GM21825 (cell line): ENCODE measurements at regions not wholly inside any gene's neighbourhood (a gene's known extent, or its start where the extent isn't known, plus 50 kb on each side); places are given as distances from the start of the nearest gene placed in this dataset.

Experiments used
- ATAC-seq: cut with Tn5 transposase; IDR thresholded peaks from one replicate; pipeline ENCODE4 v1.9.1; 2021; ENCODE audit warnings: mild to moderate bottlenecking, moderate library complexity; ENCODE audit not compliant: unreplicated experiment

DNA sequence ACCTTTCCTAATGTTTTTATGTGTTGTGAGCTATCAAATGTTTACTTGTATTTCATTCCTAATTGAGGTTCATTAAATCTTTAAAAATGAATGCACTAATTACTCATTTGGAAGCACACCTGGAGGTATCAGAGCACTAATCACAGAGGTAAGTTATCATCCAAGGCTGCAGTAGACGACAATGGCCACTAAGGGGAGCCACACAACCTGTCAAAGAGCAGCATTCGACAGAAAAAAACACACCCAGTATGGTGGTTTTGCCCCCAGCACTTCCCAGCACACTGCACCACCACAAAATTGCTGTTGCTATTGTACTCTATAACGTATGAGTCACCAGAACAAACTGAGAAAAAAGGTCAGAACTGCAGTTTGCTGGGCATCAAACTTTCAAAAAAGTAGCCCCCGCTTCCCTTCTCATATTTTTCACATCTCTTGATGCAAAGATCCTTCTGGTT, 205.9 kb upstream of the IGF1R start:
- peak; percentile 58 for ATAC-seq

GRCh38 chr15:98442901-98443300, 205.4 kb upstream of the IGF1R start:
- ATAC-seq, result no peak

DNA sequence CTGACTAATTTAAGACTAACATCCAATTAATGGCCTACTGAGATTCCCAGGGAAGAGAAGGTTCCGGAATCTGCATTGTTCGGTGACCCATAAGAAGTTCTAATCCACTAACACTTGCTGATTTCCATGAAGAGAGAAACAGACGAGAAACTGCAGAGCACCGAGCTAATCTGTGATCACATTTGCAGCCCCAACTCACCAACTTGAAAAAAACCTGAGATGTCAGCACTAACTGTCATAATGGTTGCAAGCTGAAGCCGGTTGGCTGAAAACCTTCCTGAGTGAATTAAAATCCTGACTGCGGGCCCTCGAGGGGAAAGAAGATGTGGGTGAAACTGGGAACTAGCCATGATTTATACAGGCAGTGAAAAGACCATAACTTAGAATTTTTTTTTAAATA, 204.8 kb upstream of the IGF1R start:
- ATAC-seq, result no peak

- no peak for ATAC-seq
Observed at GRCh38 chr15:98444138-98444537, 204.2 kb upstream of the IGF1R start.

DNA sequence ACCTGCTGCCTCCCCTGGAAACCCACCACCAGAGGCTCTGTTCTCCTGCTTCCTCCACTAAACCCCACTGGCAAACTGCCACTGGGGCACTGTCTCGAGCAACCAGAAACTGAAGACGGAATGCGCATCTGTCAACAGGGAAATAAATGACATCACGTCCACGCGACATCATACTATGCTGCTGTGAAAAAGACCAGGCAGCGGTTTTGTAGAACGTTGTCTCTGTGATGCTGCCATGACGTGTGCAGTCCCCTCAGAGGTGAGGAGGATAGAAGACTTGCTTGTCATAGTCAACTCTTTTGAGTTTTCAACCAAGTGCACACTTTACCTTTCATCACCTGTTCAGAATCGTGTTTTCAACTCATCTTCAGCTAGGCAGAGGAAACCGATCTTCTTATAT, 203.0 kb upstream of the IGF1R start:
- no peak for ATAC-seq

DNA sequence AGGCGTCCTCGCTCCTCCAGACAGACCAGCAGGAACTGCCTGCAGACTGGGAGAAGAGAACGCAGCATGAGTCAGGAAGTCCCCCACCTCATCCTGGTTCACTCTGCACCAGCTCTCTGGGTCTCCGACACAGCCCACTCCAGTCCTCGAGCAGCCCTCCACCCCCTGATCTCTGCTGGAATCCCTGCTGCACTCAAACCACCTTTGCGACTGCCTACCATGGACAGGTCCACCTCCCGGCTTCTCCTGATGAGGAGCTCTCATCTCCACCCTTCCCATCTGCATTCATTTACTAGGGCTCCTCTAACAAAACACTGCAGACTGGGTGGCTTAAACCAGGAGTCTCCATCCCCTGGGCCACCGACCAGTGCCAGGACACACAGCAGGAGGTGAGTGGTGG, 202.3 kb upstream of the IGF1R start:
- no peak for ATAC-seq

DNA sequence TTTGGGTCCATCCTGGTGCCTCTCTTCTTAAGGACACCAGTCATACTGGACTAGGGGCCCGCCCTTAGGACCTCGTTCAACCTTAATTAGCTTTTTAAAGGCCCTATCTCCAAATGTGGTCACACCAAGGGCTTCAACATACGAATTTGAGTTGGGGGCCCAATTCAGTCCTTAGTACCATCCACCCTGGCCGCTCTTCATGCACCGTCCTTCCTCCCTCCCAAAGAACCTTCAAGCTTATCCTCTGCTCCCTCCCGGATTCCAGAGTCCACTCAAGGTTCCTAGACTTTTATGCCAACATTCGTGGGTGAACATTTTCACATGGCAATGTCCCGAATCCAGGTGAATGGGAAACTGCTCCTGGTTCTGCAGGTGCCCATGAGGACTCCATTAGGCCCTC, 201.3 kb upstream of the IGF1R start:
- ATAC-seq, result no peak

- no peak for ATAC-seq
Observed at GRCh38 chr15:98451236-98451635, 197.1 kb upstream of the IGF1R start.

DNA sequence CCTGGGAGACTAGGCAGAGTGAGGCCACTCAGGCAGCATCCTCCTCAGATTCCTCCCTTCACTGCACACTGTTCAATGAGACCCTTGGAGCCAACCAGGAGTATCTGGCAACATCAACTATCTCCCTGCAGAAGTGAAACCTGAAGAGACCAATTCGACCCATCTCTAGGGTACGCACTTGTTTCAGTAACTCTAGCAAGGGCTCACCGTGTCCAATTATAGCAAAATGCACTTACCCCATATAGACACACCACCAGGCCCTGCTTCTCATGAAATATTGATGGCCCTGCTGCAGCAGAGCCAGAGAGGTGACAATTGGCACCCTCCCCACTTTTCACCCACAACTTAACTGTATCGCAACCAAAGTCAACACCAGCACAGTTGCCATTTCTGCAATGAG, 196.1 kb upstream of the IGF1R start:
- no peak for ATAC-seq

- no peak for ATAC-seq
Observed at GRCh38 chr15:98455904-98456303, 192.4 kb upstream of the IGF1R start.

GRCh38 chr15:98476559-98476958, 171.8 kb upstream of the IGF1R start:
- ATAC-seq, result no peak

- ATAC-seq, result no peak
Observed at GRCh38 chr15:98480844-98481243, 167.5 kb upstream of the IGF1R start.

DNA sequence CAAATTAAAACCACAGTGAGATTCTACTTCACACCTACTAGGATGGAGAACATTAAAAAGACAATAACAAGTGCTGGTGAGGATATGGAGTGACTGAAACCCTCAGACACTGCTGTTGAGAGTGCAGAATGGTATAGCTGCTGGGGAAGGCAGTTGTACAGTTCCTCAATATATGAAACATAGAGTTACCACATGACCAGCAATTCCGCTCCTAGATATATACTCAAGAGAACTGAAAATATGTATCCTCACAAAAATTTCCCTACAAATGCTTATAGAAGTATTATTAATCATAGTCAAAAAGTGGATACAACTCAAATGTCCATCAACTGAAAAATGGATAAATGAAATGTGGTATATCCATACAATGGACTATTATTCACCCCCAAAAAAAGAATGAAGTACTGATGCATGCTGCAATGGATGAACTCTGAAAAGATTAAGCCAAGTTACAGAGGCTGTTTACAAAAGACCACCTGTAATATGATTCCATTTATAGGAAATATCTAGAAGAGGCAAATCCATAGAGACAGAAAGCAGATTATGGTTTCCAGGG, 164.7 kb upstream of the IGF1R start:
- ATAC-seq, result no peak

GRCh38 chr15:98484914-98485313, 163.4 kb upstream of the IGF1R start:
- ATAC-seq, result no peak

- no peak for ATAC-seq
Observed at GRCh38 chr15:98485451-98485850, 162.9 kb upstream of the IGF1R start.

GRCh38 chr15:98493966-98494511, 154.3 kb upstream of the IGF1R start:
- ATAC-seq, result no peak

- no peak for ATAC-seq
Observed at GRCh38 chr15:98501192-98501591, 147.1 kb upstream of the IGF1R start.

DNA sequence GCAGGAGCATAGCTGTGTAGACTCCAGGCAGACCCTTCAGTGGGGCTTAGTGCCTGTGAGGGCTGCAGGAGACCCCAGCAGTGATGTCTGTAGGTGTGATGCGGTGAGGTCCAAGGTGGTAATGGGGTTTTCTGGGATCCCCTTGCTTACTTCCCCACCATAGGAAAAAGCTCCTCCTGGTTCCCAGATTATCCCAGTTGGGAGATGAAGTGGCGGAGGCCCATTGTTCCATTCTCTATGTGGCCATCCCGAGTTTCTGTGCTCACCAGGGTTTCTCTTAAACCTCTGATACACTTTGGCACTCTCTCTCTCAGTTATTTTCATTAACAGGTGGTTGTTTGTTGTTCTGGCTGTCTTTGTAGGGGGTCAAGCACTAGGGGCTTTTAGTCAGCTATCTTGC, 146.7 kb upstream of the IGF1R start:
- no peak for ATAC-seq

DNA sequence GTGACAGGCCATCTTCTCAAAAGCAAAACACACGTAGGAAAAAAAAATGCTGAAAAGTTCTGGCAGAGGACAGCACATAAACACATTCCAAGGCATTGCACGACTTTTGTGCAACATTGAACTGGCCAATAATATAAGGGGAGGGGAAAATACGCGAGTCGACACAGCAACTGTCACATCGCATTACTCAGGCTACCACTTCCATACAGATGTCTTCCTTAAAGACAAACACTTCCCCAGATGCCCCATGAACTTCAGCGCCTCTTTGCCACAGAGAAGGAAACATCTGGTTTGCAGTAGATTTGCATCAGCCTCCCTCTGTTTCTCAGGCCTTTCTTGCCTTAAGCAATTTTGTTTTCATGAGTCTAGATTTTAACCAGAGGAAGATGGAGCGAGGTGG, 144.4 kb upstream of the IGF1R start:
- ATAC-seq, result no peak

DNA sequence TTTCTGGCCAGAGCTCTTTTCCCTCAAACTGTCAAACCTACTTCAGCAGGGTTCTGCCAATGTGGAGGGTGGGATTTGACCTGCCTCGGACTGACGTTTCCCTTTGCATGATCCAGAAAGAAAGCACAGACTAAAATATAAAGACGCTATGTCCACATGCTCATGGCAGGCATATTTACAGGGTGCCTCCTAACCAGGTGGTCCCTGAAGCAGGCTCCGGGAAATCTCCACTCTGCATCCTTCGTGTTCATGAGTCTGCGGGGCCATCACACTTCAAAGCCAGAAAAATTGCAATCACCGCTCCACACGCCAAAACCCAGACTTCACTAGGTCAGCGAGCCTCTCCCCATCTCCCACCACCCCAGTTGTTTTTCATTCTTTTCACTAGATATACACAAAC, 143.3 kb upstream of the IGF1R start:
- no peak for ATAC-seq

GRCh38 chr15:98505611-98506031, 142.7 kb upstream of the IGF1R start:
- ATAC-seq, result no peak

GRCh38 chr15:98506172-98506571, 142.2 kb upstream of the IGF1R start:
- no peak for ATAC-seq

DNA sequence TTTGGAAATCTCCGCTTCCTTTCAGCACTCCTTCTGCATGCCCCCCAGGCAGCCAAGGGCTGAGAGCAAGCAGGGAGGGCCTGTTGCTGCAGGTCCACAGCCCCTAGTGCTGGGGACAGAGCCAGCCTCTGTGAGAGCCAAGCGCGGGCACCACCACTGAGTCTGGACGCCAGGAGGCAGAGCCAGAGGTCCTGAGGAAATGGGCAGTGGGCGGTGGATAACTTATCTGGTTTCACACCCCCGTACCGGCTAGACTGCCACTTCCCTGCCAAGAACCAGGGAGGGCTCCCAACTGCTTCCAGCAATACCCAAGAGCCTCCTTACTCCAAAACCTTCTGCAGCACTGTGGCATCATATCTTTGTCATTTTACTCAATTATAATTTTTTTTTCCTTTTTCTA, 141.6 kb upstream of the IGF1R start:
- ATAC-seq, result no peak
